Fibroblast of skin of abdomen (primary cell): ENCODE measurements at regions not wholly inside any gene's neighbourhood (a gene's known extent, or its start where the extent isn't known, plus 50 kb on each side); places are given as distances from the start of the nearest gene placed in this dataset.

Experiments used
- DNase-seq: peaks from one replicate; pipeline ENCODE4 v3.0.0-alpha.2; 2013

- DNase-seq = no peak
Measured at GRCh38 chr3:141418751-141419150, 50.4 kb downstream of the ZBTB38 start.

- no peak for DNase-seq
Measured at GRCh38 chr3:141419946-141420345, 51.6 kb downstream of the ZBTB38 start.

- no peak for DNase-seq
Measured at GRCh38 chr3:141421186-141421585, 52.9 kb downstream of the ZBTB38 start.

- peak; percentile 68 for DNase-seq
Measured at GRCh38 chr3:141421639-141422319, 53.5 kb downstream of the ZBTB38 start.

GRCh38 chr3:141422961-141423582, 54.8 kb downstream of the ZBTB38 start:
- no peak for DNase-seq

GRCh38 chr3:141425523-141426233, 57.4 kb downstream of the ZBTB38 start:
- DNase-seq = peak; percentile 53

- DNase-seq = peak; percentile 65
Measured at GRCh38 chr3:141426404-141427034, 58.2 kb downstream of the ZBTB38 start.

- no peak for DNase-seq
Measured at GRCh38 chr3:141427764-141428163, 59.1 kb upstream of the RASA2 start.

GRCh38 chr3:141429371-141430035, 57.3 kb upstream of the RASA2 start:
- DNase-seq = no peak

- no peak for DNase-seq
Measured at GRCh38 chr3:141430316-141430715, 56.5 kb upstream of the RASA2 start.

GRCh38 chr3:141431411-141432378, 55.1 kb upstream of the RASA2 start:
- DNase-seq = no peak

GRCh38 chr3:141432904-141433303, 53.9 kb upstream of the RASA2 start:
- DNase-seq = no peak

- no peak for DNase-seq
Measured at GRCh38 chr3:141434255-141434654, 52.6 kb upstream of the RASA2 start.

- no peak for DNase-seq
Measured at GRCh38 chr3:141436180-141436579, 50.6 kb upstream of the RASA2 start.
